GM12865 (cell line): ENCODE measurements at regions not wholly inside any gene's neighbourhood (a gene's known extent, or its start where the extent isn't known, plus 50 kb on each side); places are given as distances from the start of the nearest gene placed in this dataset.
A peak's percentile ranks its signal among the peaks of the same experiment; 100 is the strongest.

ENCODE experiments used
- DNase-seq: peaks from one replicate; pipeline ENCODE4 v3.0.0; 2010; ENCODE audit warnings: low read depth
- H3K4me3 ChIP-seq: 2 replicates; pipeline ENCODE4 v1.5.1; 2011; ENCODE audit warnings: mild to moderate bottlenecking, low read depth, low read length, control low read depth
- CTCF ChIP-seq: IDR thresholded peaks from 2 replicates; pipeline ENCODE4 v1.5.1; 2011; ENCODE audit warnings: low read length, control low read depth, low read depth, inconsistent platforms; ENCODE audit not compliant: insufficient read depth; ENCODE audit errors: missing control alignments

GRCh38 chr6:25068866-25069265 lies 133.1 kb upstream of the RIPOR2 start:
- H3K4me3 ChIP-seq = no peak overlapping the region
- DNase-seq = no peak
- TF ChIP-seq CTCF = no peak

- DNase-seq = peak; percentile 91
- peak overlapping the region; percentile 14 for H3K4me3 ChIP-seq
- TF ChIP-seq CTCF = peak; percentile 89
Measured at GRCh38 chr6:25070547-25071366, 135.0 kb upstream of the RIPOR2 start.

GRCh38 chr6:25078141-25078540 lies 142.4 kb upstream of the RIPOR2 start:
- TF ChIP-seq CTCF = no peak
- no peak for DNase-seq
- no peak overlapping the region for H3K4me3 ChIP-seq

GRCh38 chr6:25083784-25084507 lies 148.2 kb upstream of the RIPOR2 start:
- H3K4me3 ChIP-seq = no peak overlapping the region
- TF ChIP-seq CTCF = no peak
- no peak for DNase-seq

GRCh38 chr6:25084508-25084833 lies 148.7 kb upstream of the RIPOR2 start:
- no peak overlapping the region for H3K4me3 ChIP-seq
- no peak for DNase-seq
- TF ChIP-seq CTCF = no peak

- no peak for TF ChIP-seq CTCF
- DNase-seq = peak; percentile 19
- H3K4me3 ChIP-seq = no peak overlapping the region
Measured at GRCh38 chr6:25085756-25086155, 150.0 kb upstream of the RIPOR2 start.
